Breast epithelium (tissue), 3 donors: ENCODE measurements at regions not wholly inside any gene's neighbourhood (a gene's known extent, or its start where the extent isn't known, plus 50 kb on each side); places are given as distances from the start of the nearest gene placed in this dataset.

Experiments used
- CTCF ChIP-seq, 3 donors: fragments of 450-650 bp; IDR thresholded peaks; one replicate each; pipeline ENCODE4 v1.5.1; 2016 to 2017; ENCODE audit warnings: antibody characterized with exemption in 3 of 3, mild to moderate bottlenecking in 3 of 3, moderate library complexity in 3 of 3
- POLR2A ChIP-seq: fragments of 450-650 bp; IDR thresholded peaks from one replicate; pipeline ENCODE4 v1.6.1; 2016; ENCODE audit warnings: antibody characterized with exemption, mild to moderate bottlenecking, moderate library complexity

- TF ChIP-seq POLR2A (no peak), CTCF (IDR thresholded peaks at IDR 0.05) (no peak)
Measured at GRCh38 chr3:115322901-115323300, 175.8 kb upstream of the ZBTB20 start.
